GM12892 (cell line): ENCODE measurements at regions not wholly inside any gene's neighbourhood (a gene's known extent, or its start where the extent isn't known, plus 50 kb on each side); places are given as distances from the start of the nearest gene placed in this dataset.

Experiments used
- POLR2A ChIP-seq: IDR thresholded peaks from 2 replicates; pipeline ENCODE4 v1.6.1; 2011; ENCODE audit warnings: low read depth, low read length, control low read depth
- TAF1 ChIP-seq: IDR thresholded peaks from 2 replicates; pipeline ENCODE4 v1.6.1; 2011; ENCODE audit warnings: low read depth, mild to moderate bottlenecking, control low read depth, low read length, borderline replicate concordance

- TF ChIP-seq POLR2A (no peak), TAF1 (no peak)
Measured at GRCh38 chr15:95868970-95869369, 461.5 kb upstream of the NR2F2 start.
